GM21825 (cell line): ENCODE measurements at regions not wholly inside any gene's neighbourhood (a gene's known extent, or its start where the extent isn't known, plus 50 kb on each side); places are given as distances from the start of the nearest gene placed in this dataset.

Source experiments
- ATAC-seq: cut with Tn5 transposase; IDR thresholded peaks from one replicate; pipeline ENCODE4 v1.9.1; 2021; ENCODE audit warnings: mild to moderate bottlenecking, moderate library complexity; ENCODE audit not compliant: unreplicated experiment

- ATAC-seq: no peak
Observed at GRCh38 chr14:78071016-78071549, 99.1 kb upstream of the NRXN3 start.

GRCh38 chr14:78073028-78073427, 97.1 kb upstream of the NRXN3 start:
- no peak for ATAC-seq

- no peak for ATAC-seq
Observed at GRCh38 chr14:78074561-78074960, 95.6 kb upstream of the NRXN3 start.

GRCh38 chr14:78075033-78075432, 95.1 kb upstream of the NRXN3 start:
- ATAC-seq: no peak

GRCh38 chr14:78075555-78076277, 94.5 kb upstream of the NRXN3 start:
- ATAC-seq: no peak

- no peak for ATAC-seq
Observed at GRCh38 chr14:78081245-78081644, 88.9 kb upstream of the NRXN3 start.

- no peak for ATAC-seq
Observed at GRCh38 chr14:78083837-78084236, 86.3 kb upstream of the NRXN3 start.

- ATAC-seq: no peak
Observed at GRCh38 chr14:78086342-78086741, 83.8 kb upstream of the NRXN3 start.

GRCh38 chr14:78088916-78089315, 81.3 kb upstream of the NRXN3 start:
- no peak for ATAC-seq

- no peak for ATAC-seq
Observed at GRCh38 chr14:78090864-78091263, 79.3 kb upstream of the NRXN3 start.

GRCh38 chr14:78091361-78091760, 78.8 kb upstream of the NRXN3 start:
- no peak for ATAC-seq

GRCh38 chr14:78092040-78092439, 78.1 kb upstream of the NRXN3 start:
- ATAC-seq: no peak

- ATAC-seq: no peak
Observed at GRCh38 chr14:78103271-78103670, 66.9 kb upstream of the NRXN3 start.

- ATAC-seq: no peak
Observed at GRCh38 chr14:78104160-78104559, 66.0 kb upstream of the NRXN3 start.

GRCh38 chr14:78104655-78105054, 65.5 kb upstream of the NRXN3 start:
- ATAC-seq: no peak

GRCh38 chr14:78106381-78106780, 63.8 kb upstream of the NRXN3 start:
- no peak for ATAC-seq

- ATAC-seq: no peak
Observed at GRCh38 chr14:78107166-78107565, 63.0 kb upstream of the NRXN3 start.

- ATAC-seq: no peak
Observed at GRCh38 chr14:78119440-78119839, 50.7 kb upstream of the NRXN3 start.
